GM12864 (cell line): ENCODE measurements at regions not wholly inside any gene's neighbourhood (a gene's known extent, or its start where the extent isn't known, plus 50 kb on each side); places are given as distances from the start of the nearest gene placed in this dataset.

Experiments
- DNase-seq: peaks from one replicate; pipeline ENCODE4 v3.0.0-alpha.2; 2011; ENCODE audit warnings: low read depth
- H3K4me3 ChIP-seq: 2 replicates; pipeline ENCODE4 v1.5.1; 2011; ENCODE audit warnings: mild to moderate bottlenecking, low read depth, low read length, control low read depth
- CTCF ChIP-seq: IDR thresholded peaks from 2 replicates; pipeline ENCODE4 v1.5.1; 2011; ENCODE audit warnings: low read depth, mild to moderate bottlenecking, moderate library complexity, low read length, control low read depth, inconsistent platforms; ENCODE audit errors: missing control alignments

- H3K4me3 ChIP-seq, result no peak overlapping the region
- no peak for TF ChIP-seq CTCF
- no peak for DNase-seq
Measured at GRCh38 chr10:129192344-129193128, 274.5 kb upstream of the MGMT start.

- no peak overlapping the region for H3K4me3 ChIP-seq
- no peak for DNase-seq
- no peak for TF ChIP-seq CTCF
Measured at GRCh38 chr10:129193148-129193547, 273.9 kb upstream of the MGMT start.

GRCh38 chr10:129194181-129194870 is 272.7 kb upstream of the MGMT start:
- no peak overlapping the region for H3K4me3 ChIP-seq
- DNase-seq, result no peak
- no peak for TF ChIP-seq CTCF

GRCh38 chr10:129199826-129200225 is 267.2 kb upstream of the MGMT start:
- DNase-seq, result no peak
- TF ChIP-seq CTCF, result no peak
- no peak overlapping the region for H3K4me3 ChIP-seq

- TF ChIP-seq CTCF, result no peak
- DNase-seq, result no peak
- no peak overlapping the region for H3K4me3 ChIP-seq
Measured at GRCh38 chr10:129203819-129204218, 263.2 kb upstream of the MGMT start.

GRCh38 chr10:129207297-129207696 is 259.7 kb upstream of the MGMT start:
- TF ChIP-seq CTCF, result no peak
- no peak overlapping the region for H3K4me3 ChIP-seq
- DNase-seq, result no peak
